Embryonic facial prominence (tissue), 1 donor: ENCODE measurements at regions not wholly inside any gene's neighbourhood (a gene's known extent, or its start where the extent isn't known, plus 50 kb on each side); places are given as distances from the start of the nearest gene placed in this dataset.
A peak's percentile ranks its signal among the peaks of the same experiment; 100 is the strongest.

Source experiments
- DNase-seq: peaks from one replicate; pipeline ENCODE4 v3.0.0-alpha.2; 2016; ENCODE audit errors: extremely low spot score

DNA sequence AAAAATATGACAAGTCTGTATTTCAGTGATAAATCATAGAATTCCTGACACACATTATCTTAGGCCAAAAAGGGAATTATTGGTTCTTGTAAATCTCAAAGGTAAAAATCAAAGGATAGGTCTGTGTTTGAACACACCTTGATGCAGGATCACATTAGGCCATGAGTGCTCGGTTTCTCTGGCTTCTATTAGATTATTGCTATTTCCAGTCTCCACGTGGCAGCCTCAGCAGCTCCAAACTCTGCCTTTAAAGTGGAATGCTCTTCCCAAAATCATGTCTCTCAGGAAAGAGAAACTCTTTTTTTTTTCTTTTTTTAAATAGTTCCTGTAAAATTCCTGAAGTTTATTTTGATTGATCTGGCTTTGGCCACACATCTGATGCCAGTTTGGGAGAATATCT is 105.6 kb upstream of the FRMD6 start:
- DNase-seq, result no peak

GRCh38 chr14:51546603-51547258 is 105.0 kb upstream of the FRMD6 start:
- no peak for DNase-seq

- DNase-seq, result peak; percentile 10
Observed at GRCh38 chr14:51547260-51547659, 104.5 kb upstream of the FRMD6 start.

DNA sequence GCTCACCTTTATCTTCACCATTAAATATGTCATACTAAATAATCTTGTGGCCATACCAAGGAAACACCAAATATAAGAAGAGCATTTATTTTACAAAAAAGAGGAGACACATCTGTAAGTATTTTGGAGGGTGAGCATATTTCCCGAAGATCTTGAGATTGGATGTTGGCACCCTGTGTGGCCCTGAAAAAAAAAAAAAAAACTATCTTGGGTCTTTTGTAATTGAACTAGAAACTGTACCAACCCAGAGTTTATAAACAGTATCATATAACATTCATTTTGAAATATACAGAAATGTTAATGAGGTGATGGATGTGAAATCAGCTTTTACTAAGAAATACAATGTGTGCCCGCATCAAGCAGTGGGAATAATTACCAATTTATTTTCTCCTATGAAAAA is 104.0 kb upstream of the FRMD6 start:
- DNase-seq, result no peak

DNA sequence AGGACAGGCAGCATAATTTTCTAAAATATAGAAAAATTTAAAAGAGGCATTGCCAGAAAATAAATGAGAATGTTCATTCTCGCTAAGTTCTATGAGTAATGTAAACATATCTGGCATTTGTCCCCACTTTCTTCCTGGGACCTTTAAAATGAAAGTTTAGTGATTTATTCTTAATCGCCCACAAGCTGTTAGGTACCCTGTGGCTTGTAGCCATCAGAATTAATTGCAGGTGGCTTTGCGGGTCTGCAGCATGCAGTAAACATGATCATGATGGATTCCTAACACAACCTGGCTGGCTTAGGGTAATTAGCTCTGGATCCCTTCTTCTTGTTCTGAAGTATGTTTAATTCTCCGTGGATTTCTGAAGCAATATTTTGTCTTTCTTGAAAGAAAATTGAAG is 103.5 kb upstream of the FRMD6 start:
- no peak for DNase-seq

DNA sequence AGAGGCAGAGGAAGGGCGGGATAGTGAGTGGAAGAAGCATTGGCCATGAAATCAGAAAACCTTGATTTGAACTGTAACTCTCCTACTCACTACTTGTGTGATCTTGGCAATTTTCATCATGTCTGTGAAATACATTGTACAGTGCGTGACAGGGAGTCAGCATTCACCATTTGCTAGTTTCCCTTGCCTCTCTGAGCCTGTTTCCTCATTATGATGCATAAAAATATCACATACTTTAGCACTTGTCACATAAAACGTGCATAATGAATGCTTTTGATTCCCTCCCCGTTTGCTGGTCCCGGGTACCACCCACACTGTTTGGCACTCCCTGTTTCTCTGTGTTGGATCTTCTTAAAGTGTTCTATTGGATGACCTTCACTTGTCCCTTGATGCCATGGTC is 101.1 kb upstream of the FRMD6 start:
- no peak for DNase-seq

DNA sequence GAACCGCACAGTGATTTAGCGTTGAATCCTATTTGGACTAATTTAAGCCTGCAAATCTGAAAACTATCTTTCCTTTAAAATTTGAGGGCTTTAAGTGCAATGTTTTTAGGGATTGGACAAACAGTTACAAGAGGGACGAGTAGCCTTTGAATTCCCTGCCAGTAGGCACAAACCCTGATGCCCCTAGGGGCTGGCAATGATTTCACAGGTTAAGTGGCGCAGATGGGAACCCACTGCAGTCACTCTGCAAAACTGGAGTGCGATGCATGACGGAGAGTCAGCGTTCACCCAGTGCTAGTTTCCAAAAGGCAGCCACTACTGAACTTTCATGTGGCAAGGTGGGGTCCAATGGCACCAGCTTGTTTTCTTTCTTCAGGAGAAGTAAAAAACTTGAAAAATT is 99.4 kb upstream of the FRMD6 start:
- no peak for DNase-seq

- DNase-seq, result no peak
Observed at GRCh38 chr14:51552768-51553404, 98.8 kb upstream of the FRMD6 start.

GRCh38 chr14:51554339-51554920 is 97.3 kb upstream of the FRMD6 start:
- DNase-seq, result no peak

GRCh38 chr14:51554953-51555352 is 96.8 kb upstream of the FRMD6 start:
- DNase-seq, result no peak

- DNase-seq, result no peak
Observed at GRCh38 chr14:51561141-51561540, 90.6 kb upstream of the FRMD6 start.

DNA sequence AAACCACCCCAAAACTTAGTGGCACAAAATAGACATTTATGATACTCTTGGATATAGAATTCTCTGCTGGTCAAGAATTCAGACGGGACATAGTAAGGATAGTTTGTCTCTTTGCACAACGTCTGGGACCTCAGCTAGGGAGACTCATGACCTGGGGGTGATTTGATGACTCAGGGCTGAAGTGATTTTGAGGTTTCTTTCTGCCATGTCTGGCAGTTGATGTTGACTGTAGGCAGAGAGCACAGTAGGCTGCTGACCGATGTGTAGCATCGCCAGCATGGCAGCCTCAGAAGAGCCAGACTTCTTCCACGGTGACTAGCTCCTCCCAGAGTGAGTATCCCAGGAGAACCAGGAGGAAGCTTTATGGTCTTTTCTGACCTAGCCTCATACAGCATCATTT is 88.9 kb upstream of the FRMD6 start:
- no peak for DNase-seq

- DNase-seq, result no peak
Observed at GRCh38 chr14:51563560-51563959, 88.2 kb upstream of the FRMD6 start.

GRCh38 chr14:51564460-51564859 is 87.2 kb upstream of the FRMD6 start:
- DNase-seq, result no peak

- DNase-seq, result no peak
Observed at GRCh38 chr14:51564986-51565604, 86.6 kb upstream of the FRMD6 start.

- no peak for DNase-seq
Observed at GRCh38 chr14:51566831-51567582, 84.7 kb upstream of the FRMD6 start.

DNA sequence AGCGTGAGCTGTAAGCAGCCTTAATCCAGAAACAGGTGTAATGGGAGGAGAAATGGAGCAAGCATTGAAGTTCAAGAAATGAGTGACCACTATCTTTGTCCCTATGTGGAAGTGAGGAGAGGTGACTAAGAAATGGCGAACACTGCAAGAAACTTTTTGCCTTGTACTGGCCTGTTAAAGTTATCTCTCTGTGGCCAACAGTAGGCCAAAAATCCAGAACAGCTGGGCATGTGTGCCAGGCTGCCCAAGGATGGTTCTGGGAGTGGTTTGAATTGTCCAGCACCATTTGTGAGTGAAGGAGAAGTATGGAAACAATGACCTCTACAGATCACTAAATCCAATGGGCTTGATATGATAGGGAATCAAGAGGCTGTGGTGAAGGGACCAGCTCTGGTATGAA is 83.3 kb upstream of the FRMD6 start:
- no peak for DNase-seq

- DNase-seq, result no peak
Observed at GRCh38 chr14:51573607-51574006, 78.1 kb upstream of the FRMD6 start.

GRCh38 chr14:51574009-51574408 is 77.7 kb upstream of the FRMD6 start:
- DNase-seq, result no peak

DNA sequence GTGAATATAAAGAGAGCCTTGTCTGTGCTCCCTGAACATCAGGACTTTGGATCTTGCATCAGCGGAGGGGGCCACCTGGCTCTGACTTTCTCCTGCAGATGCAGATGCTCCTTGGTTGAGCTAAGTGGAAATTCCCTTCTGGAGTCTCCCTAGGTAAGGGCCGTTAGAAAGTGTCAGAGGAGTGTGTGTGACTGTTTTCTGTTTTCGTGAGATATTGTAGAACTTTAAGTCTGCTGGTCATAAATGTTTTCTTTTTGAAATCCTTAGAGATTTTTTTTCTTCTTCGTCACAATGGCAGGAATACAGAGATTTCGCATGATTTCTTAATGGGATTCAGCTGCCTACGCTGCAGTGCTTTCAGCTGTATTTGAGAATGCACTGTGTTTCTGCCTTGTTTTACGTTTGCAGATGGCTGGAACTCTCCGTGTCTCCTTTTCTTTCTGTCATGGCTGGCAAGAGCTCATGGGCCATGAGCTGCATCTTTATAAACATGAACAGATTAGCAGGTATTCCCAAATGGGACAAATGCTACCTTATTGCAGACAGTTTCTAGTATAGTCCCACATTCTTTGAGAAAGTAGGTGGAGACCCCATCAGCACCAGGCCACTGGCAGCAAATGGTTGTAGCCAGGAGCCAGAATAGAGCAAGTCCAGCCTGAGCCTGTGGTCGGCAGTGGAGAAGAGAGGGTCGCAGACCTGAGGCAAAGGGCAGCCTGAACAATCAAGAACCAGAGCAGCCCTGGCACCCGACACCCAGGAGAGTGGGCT is 76.2 kb upstream of the FRMD6 start:
- DNase-seq, result no peak

GRCh38 chr14:51576117-51576430 is 75.6 kb upstream of the FRMD6 start:
- DNase-seq, result no peak

- DNase-seq, result no peak
Observed at GRCh38 chr14:51576879-51577278, 74.8 kb upstream of the FRMD6 start.
